ENCODE measurements at regions not wholly inside any gene's neighbourhood (a gene's known extent, or its start where the extent isn't known, plus 50 kb on each side); places are given as distances from the start of the nearest gene placed in this dataset.

GRCh38 chr13:60312851-60313505 lies 84.0 kb upstream of the TDRD3 start:
- TF ChIP-seq, protein P1, sequence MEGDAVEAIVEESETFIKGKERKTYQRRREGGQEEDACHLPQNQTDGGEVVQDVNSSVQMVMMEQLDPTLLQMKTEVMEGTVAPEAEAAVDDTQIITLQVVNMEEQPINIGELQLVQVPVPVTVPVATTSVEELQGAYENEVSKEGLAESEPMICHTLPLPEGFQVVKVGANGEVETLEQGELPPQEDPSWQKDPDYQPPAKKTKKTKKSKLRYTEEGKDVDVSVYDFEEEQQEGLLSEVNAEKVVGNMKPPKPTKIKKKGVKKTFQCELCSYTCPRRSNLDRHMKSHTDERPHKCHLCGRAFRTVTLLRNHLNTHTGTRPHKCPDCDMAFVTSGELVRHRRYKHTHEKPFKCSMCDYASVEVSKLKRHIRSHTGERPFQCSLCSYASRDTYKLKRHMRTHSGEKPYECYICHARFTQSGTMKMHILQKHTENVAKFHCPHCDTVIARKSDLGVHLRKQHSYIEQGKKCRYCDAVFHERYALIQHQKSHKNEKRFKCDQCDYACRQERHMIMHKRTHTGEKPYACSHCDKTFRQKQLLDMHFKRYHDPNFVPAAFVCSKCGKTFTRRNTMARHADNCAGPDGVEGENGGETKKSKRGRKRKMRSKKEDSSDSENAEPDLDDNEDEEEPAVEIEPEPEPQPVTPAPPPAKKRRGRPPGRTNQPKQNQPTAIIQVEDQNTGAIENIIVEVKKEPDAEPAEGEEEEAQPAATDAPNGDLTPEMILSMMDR (conservative IDR thresholded peaks at IDR 0.05 in 1 of 2, IDR thresholded peaks at IDR 0.05 in 1 of 2; ENCODE audit: low read depth in 1 of 2, low read length in 2 of 2), result no peak
- TF ChIP-seq EZH2 (IDR thresholded peaks at IDR 0.05; ENCODE audit: low read length, missing control alignments), result no peak
